HG03280 (cell line): ENCODE measurements at regions not wholly inside any gene's neighbourhood (a gene's known extent, or its start where the extent isn't known, plus 50 kb on each side); places are given as distances from the start of the nearest gene placed in this dataset.
"Not testable (repeated sequence)": the region's sequence is repeated elsewhere in the genome, so short reads cannot be mapped to it uniquely, and the experiment has no call there.

Experiments
- ATAC-seq: cut with Tn5 transposase; IDR thresholded peaks from one replicate; pipeline ENCODE4 v1.9.1; 2021; ENCODE audit warnings: mild to moderate bottlenecking, moderate library complexity; ENCODE audit not compliant: unreplicated experiment

- ATAC-seq = no peak
These were observed 324.3 kb upstream of the MEIS1 start for GRCh38 chr2:66110608-66111007.

GRCh38 chr2:66110086-66110485, 324.8 kb upstream of the MEIS1 start:
- ATAC-seq = no peak

- no peak for ATAC-seq
These were observed 325.5 kb upstream of the MEIS1 start for GRCh38 chr2:66109419-66109818.

GRCh38 chr2:66105066-66105753, 329.7 kb upstream of the MEIS1 start:
- no peak for ATAC-seq

GRCh38 chr2:66103581-66103980, 331.3 kb upstream of the MEIS1 start:
- ATAC-seq = no peak

GRCh38 chr2:66101206-66101605, 333.7 kb upstream of the MEIS1 start:
- ATAC-seq = no peak

- ATAC-seq = no peak
These were observed 339.0 kb upstream of the MEIS1 start for GRCh38 chr2:66095820-66096345.

GRCh38 chr2:66094689-66095088, 340.2 kb upstream of the MEIS1 start:
- not testable (repeated sequence) for ATAC-seq

- no peak for ATAC-seq
These were observed 341.6 kb upstream of the MEIS1 start for GRCh38 chr2:66093371-66093770.

GRCh38 chr2:66084948-66085590, 349.9 kb upstream of the MEIS1 start:
- no peak for ATAC-seq

GRCh38 chr2:66082581-66082980, 352.3 kb upstream of the MEIS1 start:
- ATAC-seq = no peak

GRCh38 chr2:66080127-66080526, 354.8 kb upstream of the MEIS1 start:
- ATAC-seq = no peak

GRCh38 chr2:66073172-66073571, 361.8 kb upstream of the MEIS1 start:
- no peak for ATAC-seq

- no peak for ATAC-seq
These were observed 364.0 kb upstream of the MEIS1 start for GRCh38 chr2:66070721-66071602.

- no peak for ATAC-seq
These were observed 364.8 kb upstream of the MEIS1 start for GRCh38 chr2:66069937-66070720.

- ATAC-seq = no peak
These were observed 368.9 kb upstream of the MEIS1 start for GRCh38 chr2:66066032-66066431.

GRCh38 chr2:66059332-66059731, 375.6 kb upstream of the MEIS1 start:
- no peak for ATAC-seq

GRCh38 chr2:66058675-66059074, 376.2 kb upstream of the MEIS1 start:
- ATAC-seq = no peak

- ATAC-seq = no peak
These were observed 377.1 kb upstream of the MEIS1 start for GRCh38 chr2:66057844-66058243.

GRCh38 chr2:66050392-66050791, 384.5 kb upstream of the MEIS1 start:
- ATAC-seq = no peak

- no peak for ATAC-seq
These were observed 386.3 kb upstream of the MEIS1 start for GRCh38 chr2:66048667-66049066.
